Adipose tissue (tissue), 3 donors: ENCODE measurements at regions not wholly inside any gene's neighbourhood (a gene's known extent, or its start where the extent isn't known, plus 50 kb on each side); places are given as distances from the start of the nearest gene placed in this dataset.
"Not testable (repeated sequence)": the region's sequence is repeated elsewhere in the genome, so short reads cannot be mapped to it uniquely, and the experiment has no call there.

Experiments used
- H3K27ac ChIP-seq: one replicate; pipeline ENCODE4 v1.5.1; 2013; ENCODE audit warnings: low read depth, low read length
- WGBS, 3 donors: extraction: QIAGEN DNeasy Blood & Tissue Kit; methylation state at CpG; one replicate each; pipeline ENCODE4 v1.1.7; 2013; 5-methylcytosine and 5-hydroxymethylcytosine counted together
- donor health status: healthy with polysubstance abuse.
- donor health status: Bipolar disorder and iron deficiency.
- donor health status: healthy.

- 30 to 76% (median 34%) methylated on average over 11 of the region's 11 CpGs for WGBS, 3 donors
- H3K27ac ChIP-seq: no peak overlapping the region
Observed at GRCh38 chr13:109400209-109400608, 386.2 kb downstream of the IRS2 start.

GRCh38 chr13:109398071-109398470, 388.3 kb downstream of the IRS2 start:
- WGBS, 3 donors: 53 to 84% (median 71%) methylated on average over 5 of the region's 5 CpGs

GRCh38 chr13:109397285-109397684, 389.1 kb downstream of the IRS2 start:
- WGBS, 3 donors: 65 to 74% (median 71%) methylated on average over 3 of the region's 3 CpGs
- no peak overlapping the region for H3K27ac ChIP-seq

More at GRCh38 chr13:109398071-109398470, 388.3 kb downstream of the IRS2 start:
- not testable (repeated sequence) for H3K27ac ChIP-seq

- WGBS, 3 donors: 78 to 94% (median 91%) methylated on average over 9 of the region's 9 CpGs
Observed at GRCh38 chr13:109396266-109396665, 390.1 kb downstream of the IRS2 start.

GRCh38 chr13:109395014-109395413, 391.4 kb downstream of the IRS2 start:
- no peak overlapping the region for H3K27ac ChIP-seq
- WGBS, 3 donors: 46 to 80% (median 49%) methylated on average over 5 of the region's 5 CpGs

More at GRCh38 chr13:109396266-109396665, 390.1 kb downstream of the IRS2 start:
- no peak overlapping the region for H3K27ac ChIP-seq

- H3K27ac ChIP-seq: no peak overlapping the region
- WGBS, 3 donors: 74 to 87% (median 80%) methylated on average over 8 of the region's 8 CpGs
Observed at GRCh38 chr13:109394311-109394988, 391.9 kb downstream of the IRS2 start.

GRCh38 chr13:109393045-109393444, 393.3 kb downstream of the IRS2 start:
- no peak overlapping the region for H3K27ac ChIP-seq
- 47 to 74% (median 73%) methylated on average over 1 of the region's 1 CpG for WGBS, 3 donors

GRCh38 chr13:109390391-109390790, 396.0 kb downstream of the IRS2 start:
- WGBS, 3 donors: 85 to 91% (median 87%) methylated on average over 2 of the region's 2 CpGs

GRCh38 chr13:109389892-109390345, 396.5 kb downstream of the IRS2 start:
- WGBS, 3 donors: 50 to 81% (median 51%) methylated on average over 8 of the region's 8 CpGs
- no peak overlapping the region for H3K27ac ChIP-seq

More at GRCh38 chr13:109390391-109390790, 396.0 kb downstream of the IRS2 start:
- no peak overlapping the region for H3K27ac ChIP-seq

- no peak overlapping the region for H3K27ac ChIP-seq
- WGBS, 3 donors: 64 to 84% (median 65%) methylated on average over 5 of the region's 5 CpGs
Observed at GRCh38 chr13:109389456-109389855, 396.9 kb downstream of the IRS2 start.

- no peak overlapping the region for H3K27ac ChIP-seq
- 60 to 75% (median 72%) methylated on average over 7 of the region's 7 CpGs for WGBS, 3 donors
Observed at GRCh38 chr13:109387471-109387870, 398.9 kb downstream of the IRS2 start.

GRCh38 chr13:109385242-109385560, 401.2 kb downstream of the IRS2 start:
- H3K27ac ChIP-seq: no peak overlapping the region
- WGBS, 3 donors: 39 to 77% (median 60%) methylated on average over 7 of the region's 7 CpGs

GRCh38 chr13:109384491-109385241, 401.7 kb downstream of the IRS2 start:
- WGBS, 3 donors: 63 to 75% (median 69%) methylated on average over 7 of the region's 7 CpGs
- no peak overlapping the region for H3K27ac ChIP-seq

GRCh38 chr13:109383683-109384082, 402.7 kb downstream of the IRS2 start:
- WGBS, 3 donors: 56 to 67% (median 63%) methylated on average over 1 of the region's 1 CpG
- H3K27ac ChIP-seq: no peak overlapping the region

GRCh38 chr13:109381546-109382180, 404.7 kb downstream of the IRS2 start:
- WGBS, 3 donors: 49 to 57% (median 55%) methylated on average over 5 of the region's 5 CpGs

GRCh38 chr13:109380457-109380856, 405.9 kb downstream of the IRS2 start:
- H3K27ac ChIP-seq: no peak overlapping the region
- 78 to 90% (median 84%) methylated on average over 7 of the region's 7 CpGs for WGBS, 3 donors

More at GRCh38 chr13:109381546-109382180, 404.7 kb downstream of the IRS2 start:
- no peak overlapping the region for H3K27ac ChIP-seq

GRCh38 chr13:109379930-109380329, 406.5 kb downstream of the IRS2 start:
- WGBS, 3 donors: 54 to 76% (median 61%) methylated on average over 3 of the region's 3 CpGs
- H3K27ac ChIP-seq: no peak overlapping the region

- no peak overlapping the region for H3K27ac ChIP-seq
- 57 to 83% (median 75%) methylated on average over 9 of the region's 9 CpGs for WGBS, 3 donors
Observed at GRCh38 chr13:109376936-109377335, 409.4 kb downstream of the IRS2 start.

- 58 to 80% (median 69%) methylated on average over 11 of the region's 11 CpGs for WGBS, 3 donors
- H3K27ac ChIP-seq: no peak overlapping the region
Observed at GRCh38 chr13:109374609-109375200, 411.7 kb downstream of the IRS2 start.
